ENCODE measurements at regions not wholly inside any gene's neighbourhood (a gene's known extent, or its start where the extent isn't known, plus 50 kb on each side); places are given as distances from the start of the nearest gene placed in this dataset.

GRCh38 chr16:59878479-59878878 is 1144.4 kb upstream of the GOT2 start:
- Mint-ChIP-seq H3K36me3 (ENCODE audit: low read depth) (no peaks in the 10 kb centered on the region), H3K4me3 (no peak overlapping the region), H3K9me3 (no peaks in the 10 kb centered on the region), H3K4me1 (peaks cover 9% of the 10 kb centered on the region), H3K27ac (peak overlapping the region in 2 of 3 experiments; percentile 20 to 26), H3K27me3 (ENCODE audit: low read depth) (no peaks in the 10 kb centered on the region)
- no peak for TF ChIP-seq CTCF (IDR thresholded peaks at IDR 0.05; ENCODE audit: unreplicated experiment in 3 of 3)

GRCh38 chr16:59864981-59865666 is 1131.0 kb upstream of the GOT2 start:
- H3K4me3 Mint-ChIP-seq: no peak overlapping the region
- peaks cover 8% of the 10 kb centered on the region for H3K4me1 Mint-ChIP-seq
- no peaks in the 10 kb centered on the region for H3K27me3 Mint-ChIP-seq (ENCODE audit: low read depth)
- H3K36me3 Mint-ChIP-seq (ENCODE audit: low read depth): no peaks in the 10 kb centered on the region
- H3K27ac Mint-ChIP-seq: peak overlapping the region; percentile 4 to 39 (median 14)
- H3K9me3 Mint-ChIP-seq: peaks cover 5% of the 10 kb centered on the region
- TF ChIP-seq CTCF (IDR thresholded peaks at IDR 0.05; ENCODE audit: unreplicated experiment in 3 of 3): no peak

- H3K36me3 Mint-ChIP-seq (ENCODE audit: low read depth): no peaks in the 10 kb centered on the region
- no peak for TF ChIP-seq CTCF (IDR thresholded peaks at IDR 0.05; ENCODE audit: unreplicated experiment in 3 of 3)
Observed at GRCh38 chr16:59859676-59860402, 1125.7 kb upstream of the GOT2 start.

GRCh38 chr16:59854846-59855439 is 1120.8 kb upstream of the GOT2 start:
- Mint-ChIP-seq H3K4me1 (no peaks in the 10 kb centered on the region), H3K36me3 (ENCODE audit: low read depth) (no peaks in the 10 kb centered on the region), H3K4me3 (no peak overlapping the region), H3K27me3 (ENCODE audit: low read depth) (no peaks in the 10 kb centered on the region), H3K9me3 (no peaks in the 10 kb centered on the region), H3K27ac (no peak overlapping the region)
- TF ChIP-seq CTCF (IDR thresholded peaks at IDR 0.05; ENCODE audit: unreplicated experiment in 3 of 3): no peak

More at GRCh38 chr16:59859676-59860402, 1125.7 kb upstream of the GOT2 start:
- no peaks in the 10 kb centered on the region for H3K9me3 Mint-ChIP-seq
- H3K27me3 Mint-ChIP-seq (ENCODE audit: low read depth): no peaks in the 10 kb centered on the region
- peaks cover 4% of the 10 kb centered on the region for H3K4me1 Mint-ChIP-seq
- H3K4me3 Mint-ChIP-seq: no peak overlapping the region
- H3K27ac Mint-ChIP-seq: no peak overlapping the region

GRCh38 chr16:59849716-59850115 is 1115.6 kb upstream of the GOT2 start:
- H3K4me1 Mint-ChIP-seq: peaks cover 9% of the 10 kb centered on the region
- no peaks in the 10 kb centered on the region for H3K9me3 Mint-ChIP-seq
- H3K4me3 Mint-ChIP-seq: no peak overlapping the region
- no peak overlapping the region for H3K27ac Mint-ChIP-seq
- H3K36me3 Mint-ChIP-seq (ENCODE audit: low read depth): no peaks in the 10 kb centered on the region
- no peak for TF ChIP-seq CTCF (IDR thresholded peaks at IDR 0.05; ENCODE audit: unreplicated experiment in 3 of 3)
- H3K27me3 Mint-ChIP-seq (ENCODE audit: low read depth): no peaks in the 10 kb centered on the region

Data from nephron (organoid).